Epithelial cell of prostate (primary cell): ENCODE measurements at regions not wholly inside any gene's neighbourhood (a gene's known extent, or its start where the extent isn't known, plus 50 kb on each side); places are given as distances from the start of the nearest gene placed in this dataset.
A peak's percentile ranks its signal among the peaks of the same experiment; 100 is the strongest.

Experiments
- DNase-seq: peaks from one replicate; pipeline ENCODE4 v3.0.0-alpha.2; 2011; ENCODE audit warnings: low read depth, low spot score
- H3K27ac ChIP-seq: fragments of 450-650 bp; 2 replicates; pipeline ENCODE4 v1.5.1; 2017; ENCODE audit warnings: mild to moderate bottlenecking

DNA sequence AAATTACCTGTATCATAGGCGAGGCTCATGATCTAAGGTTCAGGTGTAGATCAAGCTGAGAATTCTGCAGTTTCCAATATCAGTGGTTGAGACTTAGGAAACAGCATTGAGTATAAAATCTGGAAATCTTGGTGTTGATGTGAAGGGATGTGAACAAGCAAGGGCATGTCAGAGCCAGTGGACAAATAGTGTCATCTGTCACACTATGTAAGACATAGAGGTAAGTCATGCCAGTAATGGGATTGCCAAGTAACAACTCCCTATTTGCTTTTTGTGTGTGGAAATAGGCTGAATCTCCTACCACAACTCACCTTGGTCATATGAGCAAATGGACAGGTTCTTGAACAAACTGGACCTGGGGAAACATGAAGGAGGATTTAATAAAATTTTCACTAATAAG lies 334.5 kb upstream of the EMCN start:
- H3K27ac ChIP-seq, result no peak overlapping the region
- no peak for DNase-seq

DNA sequence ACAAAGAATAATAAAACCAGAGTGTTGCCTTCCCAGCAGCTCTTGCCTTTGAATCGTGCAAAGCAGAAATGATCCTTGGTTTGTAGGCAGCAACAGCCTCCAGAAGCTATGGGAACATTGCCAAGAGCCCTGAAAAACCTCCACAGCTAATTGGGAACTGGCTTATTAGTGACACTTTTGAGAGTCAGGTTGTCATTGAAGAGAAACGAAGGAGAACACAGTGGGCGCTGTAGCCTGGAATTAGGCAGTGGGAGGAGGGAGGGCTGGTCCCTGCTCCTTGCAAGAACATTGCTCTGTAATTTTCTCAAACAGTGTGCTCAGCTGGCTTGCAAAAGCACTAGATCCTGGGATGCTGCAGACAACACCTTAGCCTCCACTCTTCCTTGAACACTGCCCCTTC lies 331.5 kb upstream of the EMCN start:
- no peak overlapping the region for H3K27ac ChIP-seq
- no peak for DNase-seq

DNA sequence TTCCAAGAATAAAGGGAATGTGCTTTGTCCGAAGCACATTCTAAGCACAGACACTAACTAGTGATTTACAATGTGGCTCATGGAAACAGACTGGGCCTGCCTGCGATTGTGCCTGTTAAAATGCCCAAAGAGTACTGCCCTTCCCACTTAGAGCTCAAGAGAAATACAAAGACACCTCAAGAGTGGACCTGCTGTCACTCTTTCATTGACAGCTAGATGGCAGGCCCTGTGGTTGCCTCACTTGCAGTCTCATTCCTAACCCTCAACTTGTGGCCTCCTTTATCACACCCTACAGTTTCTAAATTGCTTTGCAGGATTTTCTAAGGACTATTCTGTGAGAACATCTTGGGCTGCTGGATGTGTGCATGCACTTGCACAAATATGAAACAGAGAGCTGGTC lies 331.0 kb upstream of the EMCN start:
- H3K27ac ChIP-seq, result no peak overlapping the region
- DNase-seq, result no peak

DNA sequence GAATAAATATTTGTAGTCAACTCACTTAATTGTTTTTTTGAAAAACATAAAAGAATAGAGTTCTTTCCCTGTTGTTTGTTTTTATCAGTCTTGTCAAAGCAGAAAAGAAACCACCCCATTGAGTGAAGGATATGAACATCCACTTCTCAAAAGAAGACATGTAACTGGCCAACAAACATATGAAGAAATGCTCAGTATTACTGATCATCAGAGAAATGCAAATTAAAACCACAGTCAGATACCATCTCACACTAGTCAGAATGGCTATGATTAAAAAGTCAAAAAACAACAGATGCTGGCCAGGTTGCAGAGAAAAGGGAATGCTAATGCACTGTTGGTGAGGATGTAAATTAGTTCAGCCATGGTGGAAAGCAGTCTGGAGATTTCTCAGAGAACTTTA lies 326.1 kb upstream of the EMCN start:
- H3K27ac ChIP-seq, result no peak overlapping the region
- no peak for DNase-seq

DNA sequence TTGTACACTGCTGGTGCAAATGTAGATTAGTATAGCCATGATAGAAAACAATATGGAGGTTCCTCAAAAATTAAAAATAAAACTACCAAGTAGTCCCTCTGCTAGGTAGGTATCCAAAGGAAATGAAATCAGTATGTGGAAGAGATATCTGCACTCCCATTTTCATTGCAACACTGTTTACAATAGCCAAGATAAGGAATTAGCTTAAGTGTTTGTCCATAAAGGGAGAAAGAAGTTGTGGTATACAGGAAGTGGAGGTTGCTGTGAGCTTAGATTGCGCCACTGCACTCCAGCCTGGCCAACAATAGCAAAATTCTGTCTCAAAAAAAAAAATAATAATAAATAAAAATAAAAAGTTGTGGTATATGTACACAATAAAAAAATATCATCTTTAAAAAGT lies 325.0 kb upstream of the EMCN start:
- no peak for DNase-seq
- no peak overlapping the region for H3K27ac ChIP-seq

DNA sequence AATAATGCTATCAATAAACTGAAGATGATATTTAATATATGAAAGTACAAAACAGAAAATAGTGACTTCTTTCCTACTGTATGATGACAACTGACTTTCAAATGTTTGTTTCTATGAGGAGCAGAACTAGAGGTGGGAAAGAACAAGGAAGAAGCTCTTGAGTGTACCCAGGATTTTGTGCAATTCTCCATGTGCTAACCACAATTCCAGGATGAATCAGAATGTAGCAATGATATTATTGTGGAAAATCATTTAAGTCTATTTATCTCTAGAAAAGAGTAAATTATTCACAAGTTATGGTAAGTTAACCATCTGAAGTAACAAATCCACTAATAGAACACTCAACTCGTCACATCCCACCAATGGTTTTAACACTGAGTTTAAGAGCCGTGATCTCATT lies 324.1 kb upstream of the EMCN start:
- no peak overlapping the region for H3K27ac ChIP-seq
- no peak for DNase-seq

DNA sequence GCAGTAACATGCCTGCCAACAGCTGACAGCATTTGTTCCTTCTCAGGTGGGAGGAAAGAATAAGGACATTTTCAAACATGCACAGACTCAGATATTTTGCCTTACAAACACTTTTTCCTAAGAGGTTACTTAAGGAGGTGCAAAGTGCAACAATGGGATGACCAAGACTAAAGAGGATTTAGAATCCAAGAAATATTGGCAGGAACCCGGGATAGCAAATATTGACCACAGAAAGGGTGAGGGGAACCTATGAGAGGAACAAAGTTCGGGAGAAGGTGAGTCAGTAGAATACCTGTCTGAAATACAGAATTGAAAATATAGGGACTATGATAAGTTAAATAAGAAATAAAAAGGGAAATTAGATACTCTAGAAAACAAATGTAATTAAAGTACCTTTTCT lies 321.9 kb upstream of the EMCN start:
- H3K27ac ChIP-seq, result no peak overlapping the region
- no peak for DNase-seq

DNA sequence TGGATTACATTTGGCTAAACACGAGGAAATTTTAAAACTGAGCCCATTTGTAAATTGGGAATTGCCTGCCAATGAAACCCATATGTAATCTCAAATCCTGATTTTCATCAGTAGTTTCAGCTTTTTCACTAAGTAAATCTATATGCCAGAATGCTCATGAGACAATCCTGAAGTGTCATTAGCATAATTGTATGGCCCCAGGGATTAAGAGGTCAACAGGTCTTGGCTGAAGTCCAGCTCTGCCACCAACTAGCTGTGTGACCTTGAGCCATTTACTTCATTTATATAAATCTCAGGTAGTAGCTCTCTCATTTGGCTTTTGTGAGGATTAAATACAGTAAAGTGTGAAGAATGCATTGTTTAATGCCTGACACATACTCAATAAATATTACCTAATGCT lies 320.5 kb upstream of the EMCN start:
- DNase-seq, result no peak
- no peak overlapping the region for H3K27ac ChIP-seq

DNA sequence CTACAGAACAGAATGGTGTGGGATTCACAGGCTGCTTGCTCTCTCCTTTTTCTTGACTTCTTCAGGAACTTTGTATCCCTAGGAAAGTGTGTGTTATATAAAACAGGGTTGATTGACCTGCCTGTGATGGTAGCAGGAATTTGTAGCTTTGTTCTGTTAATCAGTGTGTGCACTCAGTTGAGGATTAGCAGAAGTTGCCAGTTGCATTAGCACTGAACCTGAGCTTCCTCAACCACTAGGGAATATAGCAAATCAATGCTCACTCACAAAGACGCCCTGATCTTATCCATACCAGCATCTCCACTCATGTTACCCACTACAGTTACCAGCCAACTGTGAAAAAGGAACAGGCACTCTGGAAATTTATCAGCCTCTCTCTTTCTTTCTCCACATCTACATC lies 319.1 kb upstream of the EMCN start:
- H3K27ac ChIP-seq, result no peak overlapping the region
- no peak for DNase-seq

DNA sequence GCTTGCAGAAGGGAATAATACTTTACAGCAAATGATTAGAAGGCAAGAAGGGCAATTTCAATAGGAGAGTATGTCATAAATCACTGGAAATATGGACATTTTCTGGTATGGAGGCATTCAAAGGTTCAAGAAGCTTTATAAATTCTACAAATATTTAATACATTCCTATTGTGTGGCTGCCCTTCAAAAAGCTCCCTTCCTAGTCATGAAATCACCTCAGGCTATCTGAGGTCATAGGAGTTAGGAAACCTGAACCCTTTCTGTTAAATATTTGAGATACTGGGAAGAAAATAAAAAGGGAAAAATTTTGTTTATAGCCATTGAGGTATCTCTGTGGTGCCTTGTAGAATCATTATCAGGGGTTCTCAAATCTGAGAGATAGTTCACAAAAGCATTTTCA lies 316.8 kb upstream of the EMCN start:
- no peak overlapping the region for H3K27ac ChIP-seq
- no peak for DNase-seq

DNA sequence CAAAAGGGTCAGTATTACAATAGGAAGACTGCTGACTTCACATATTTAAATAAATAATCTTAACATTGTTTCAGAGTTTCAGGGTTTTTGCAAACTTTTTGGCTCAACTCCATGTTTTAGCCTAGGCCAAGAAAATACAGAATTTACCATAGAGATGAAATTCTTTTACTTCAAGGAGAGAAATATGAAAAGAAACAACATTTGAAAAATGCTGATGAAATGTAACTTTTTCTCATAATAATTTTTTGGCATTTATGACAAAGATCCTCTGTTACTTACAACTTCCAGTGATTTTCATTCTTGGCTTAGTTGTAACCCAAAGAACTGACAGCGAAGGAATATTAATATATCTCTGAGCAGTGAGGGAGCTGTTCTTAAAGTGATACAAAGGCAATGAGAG lies 316.1 kb upstream of the EMCN start:
- H3K27ac ChIP-seq, result no peak overlapping the region

DNA sequence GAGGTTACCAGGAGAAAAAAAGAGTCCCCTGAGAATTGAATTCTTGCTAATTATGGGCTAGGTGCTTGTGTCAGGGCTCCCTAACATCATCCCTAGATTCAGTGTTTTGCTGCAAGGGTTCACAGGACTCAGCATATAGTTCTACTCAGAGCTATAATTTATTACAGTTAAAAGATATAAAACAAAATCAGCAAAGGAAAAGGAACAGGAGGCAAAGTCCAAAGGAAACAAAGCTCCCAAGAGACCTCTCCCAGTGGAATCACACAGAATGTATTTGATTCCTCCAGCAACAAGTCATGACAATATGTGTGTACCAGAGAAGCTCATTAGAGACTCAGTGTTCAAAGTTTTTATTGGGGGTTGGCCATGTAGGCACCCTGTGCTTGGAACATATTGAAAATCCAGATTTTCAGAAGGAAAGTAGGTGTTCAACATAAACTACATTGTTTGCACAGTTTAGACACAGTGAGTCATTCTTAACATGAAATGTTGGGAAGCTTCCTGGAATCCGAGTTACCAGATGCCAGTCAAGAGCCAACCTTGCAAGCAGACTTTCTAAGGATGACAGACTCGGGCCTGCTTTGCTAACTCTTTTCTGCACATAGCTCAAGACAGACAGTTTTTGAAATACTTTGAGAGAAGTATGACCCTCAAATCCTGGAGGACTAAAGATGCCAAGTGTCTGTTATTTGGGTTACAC lies 311.3 kb upstream of the EMCN start:
- no peak for DNase-seq
- H3K27ac ChIP-seq, result no peak overlapping the region

More for the DNA sequence above, 316.1 kb upstream of the EMCN start:
- DNase-seq, result no peak

DNA sequence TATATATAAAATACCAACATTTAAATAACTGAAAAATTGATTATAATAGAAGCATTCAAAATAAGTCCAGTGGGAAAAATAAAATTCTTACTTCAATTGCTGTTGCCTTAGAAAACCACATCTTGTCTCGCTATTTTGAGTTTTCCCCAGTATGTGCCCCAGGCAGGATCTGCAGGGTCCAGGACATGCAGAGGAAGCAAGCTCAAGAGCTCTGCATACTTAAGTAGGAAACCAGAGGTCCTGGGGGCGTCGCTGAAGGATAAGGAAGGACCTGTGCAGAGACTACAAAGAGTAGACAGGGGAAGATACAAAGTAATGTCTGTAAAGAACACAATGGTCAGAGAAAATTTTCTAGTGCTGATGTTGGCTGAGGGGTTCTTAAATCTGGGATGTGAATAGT lies 310.5 kb upstream of the EMCN start:
- no peak overlapping the region for H3K27ac ChIP-seq
- no peak for DNase-seq

DNA sequence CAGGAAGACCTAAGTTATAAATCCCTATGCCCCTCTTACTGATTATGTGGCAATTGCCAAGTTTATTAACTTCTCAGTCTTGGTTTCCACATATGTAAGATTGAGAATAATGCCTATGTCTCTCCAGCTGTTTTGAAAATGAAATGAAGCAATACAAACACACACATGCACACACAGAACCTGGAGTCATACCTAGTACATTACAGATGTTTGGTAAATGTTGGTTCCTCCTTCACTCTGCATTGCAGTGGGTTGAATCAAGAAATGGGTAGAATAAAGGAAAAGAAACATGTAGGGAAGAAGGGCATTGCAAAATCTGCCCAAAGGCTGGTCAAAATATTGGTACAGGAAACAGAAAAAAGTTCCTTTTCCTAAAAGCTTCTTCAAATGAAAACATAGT lies 309.9 kb upstream of the EMCN start:
- H3K27ac ChIP-seq, result no peak overlapping the region

DNA sequence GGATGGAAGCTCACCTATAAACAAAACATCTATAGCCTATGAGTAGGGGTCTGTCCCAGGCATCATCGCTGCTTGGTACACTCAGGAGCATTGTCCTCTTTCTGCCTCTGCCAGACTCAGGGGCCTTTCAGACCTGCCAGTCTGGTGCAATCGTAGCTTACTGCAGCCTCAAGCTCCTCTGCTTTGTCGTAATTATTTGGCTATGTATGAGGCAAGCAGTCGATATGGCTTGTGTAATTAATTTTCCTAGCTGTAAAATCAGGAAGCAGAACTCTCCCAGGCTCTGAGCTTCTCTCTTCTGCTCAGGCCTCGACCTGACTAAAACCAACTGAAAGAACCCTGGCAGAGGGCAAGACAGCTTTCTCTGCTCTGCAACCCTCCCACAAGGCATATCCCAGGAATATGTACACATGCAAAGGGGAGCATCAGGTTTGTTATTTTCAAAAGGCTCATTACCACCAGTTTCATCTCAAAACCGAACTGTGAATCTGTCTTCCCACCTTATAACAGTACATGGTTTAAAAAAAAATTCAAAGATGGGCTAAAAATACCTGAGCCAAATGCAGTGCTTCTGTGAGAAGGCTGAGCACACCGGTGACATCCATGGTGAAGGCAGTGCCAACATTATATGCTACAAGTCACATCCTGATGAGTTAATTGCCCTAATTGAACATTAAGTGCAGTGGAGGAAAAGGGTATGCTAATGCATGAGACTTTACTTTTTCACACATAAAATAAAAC lies 309.2 kb upstream of the EMCN start:
- no peak overlapping the region for H3K27ac ChIP-seq
- no peak for DNase-seq

More for the DNA sequence above, 309.9 kb upstream of the EMCN start:
- DNase-seq, result no peak

DNA sequence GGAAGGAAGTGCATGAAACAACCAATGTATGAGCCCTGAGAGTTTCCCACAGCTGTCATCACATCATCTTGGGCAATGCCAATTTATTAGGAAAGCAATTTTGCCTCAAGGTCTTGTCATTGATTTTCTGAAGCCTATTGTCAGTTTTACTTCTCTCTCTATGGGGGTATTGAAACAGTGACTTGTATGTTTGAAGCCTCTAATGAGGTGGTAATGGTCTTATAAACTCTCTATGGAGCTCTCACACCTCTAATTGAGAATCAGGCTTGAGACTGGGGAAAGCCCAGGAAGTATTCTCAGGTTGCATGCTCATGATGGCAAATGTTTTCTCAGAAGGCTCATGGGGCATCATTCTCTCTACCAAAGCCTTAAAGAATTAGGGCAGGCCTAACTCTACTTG lies 308.2 kb upstream of the EMCN start:
- DNase-seq, result no peak
- no peak overlapping the region for H3K27ac ChIP-seq

DNA sequence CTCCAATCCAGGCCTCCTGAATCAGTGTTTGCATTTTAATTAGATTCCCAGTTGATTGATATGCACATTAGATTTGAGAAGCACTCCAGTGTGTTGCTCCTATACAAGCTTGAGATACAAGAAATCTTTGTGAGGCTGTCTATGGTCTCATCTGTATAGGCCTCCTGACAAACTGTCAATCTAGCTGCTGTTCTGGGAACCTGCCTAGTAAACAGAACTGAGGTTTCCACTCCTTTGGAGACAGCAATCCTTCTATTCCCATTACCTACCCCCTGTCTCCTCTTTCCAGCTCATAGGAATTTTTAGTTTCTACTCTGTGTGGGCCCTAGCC lies 306.1 kb upstream of the EMCN start:
- no peak for DNase-seq
- H3K27ac ChIP-seq, result peak overlapping the region; percentile 53

DNA sequence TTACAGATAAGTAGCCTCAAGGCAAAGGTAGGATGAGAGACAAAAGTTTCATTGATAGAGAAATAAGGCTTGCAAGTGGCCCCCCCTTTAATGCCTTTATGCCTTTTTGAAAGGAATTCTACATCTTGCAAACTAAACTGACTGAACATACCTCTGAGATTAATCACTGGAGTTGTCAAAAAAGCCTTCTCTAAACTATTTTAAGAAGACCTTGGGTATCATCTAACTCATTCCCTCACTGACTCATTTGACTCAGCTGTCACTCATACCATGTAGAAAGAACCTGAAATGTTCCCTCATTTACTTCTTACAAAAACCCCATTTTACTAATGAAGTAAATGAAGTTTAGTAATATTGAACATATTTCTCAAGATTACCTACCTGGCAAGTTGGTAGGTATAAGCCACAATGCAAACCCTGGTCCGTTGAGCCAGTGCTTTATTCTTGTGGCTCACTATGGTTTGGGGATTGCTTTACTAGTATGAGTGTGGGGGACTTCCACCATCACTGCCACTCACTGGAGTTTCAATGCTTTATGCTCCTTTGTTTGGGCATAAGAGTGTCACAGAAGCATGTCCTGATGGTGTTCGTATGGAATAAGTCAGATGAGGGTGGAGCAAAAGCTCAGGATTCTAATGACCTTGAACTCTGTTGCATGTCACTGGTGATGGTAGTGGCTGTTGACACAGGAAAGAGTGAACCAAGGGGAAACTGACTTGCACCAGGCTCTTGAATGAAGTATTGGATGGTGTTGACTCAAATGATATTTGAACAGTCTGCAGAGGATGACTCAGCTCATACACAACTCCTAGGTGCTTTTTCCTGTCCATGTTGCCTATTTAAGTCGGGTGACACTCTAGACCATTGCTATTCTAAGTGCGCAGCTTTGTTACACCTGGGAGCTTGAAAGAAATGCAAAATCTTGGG lies 305.5 kb upstream of the EMCN start:
- DNase-seq, result peak; percentile 18

DNA sequence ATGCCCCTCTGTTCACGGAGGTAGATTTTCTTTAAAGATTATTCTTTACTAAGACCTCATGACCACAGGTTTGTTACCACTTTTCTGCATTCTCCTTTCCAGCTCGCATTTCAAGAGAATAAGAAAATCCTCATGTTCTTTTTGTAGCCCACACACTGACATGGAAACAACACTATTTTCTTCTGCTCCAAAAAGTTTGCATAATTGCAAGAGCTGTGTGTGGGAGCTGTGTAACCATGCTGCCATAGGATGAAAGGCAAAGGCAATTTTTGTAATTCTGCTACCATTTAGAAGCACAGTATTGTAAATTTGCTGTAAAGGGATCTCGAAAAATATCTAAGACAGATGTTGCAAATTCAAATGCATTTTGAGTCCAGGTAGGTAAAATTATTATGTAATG lies 302.4 kb upstream of the EMCN start:
- DNase-seq, result no peak
- H3K27ac ChIP-seq, result no peak overlapping the region

More for the DNA sequence above, 305.5 kb upstream of the EMCN start:
- H3K27ac ChIP-seq, result peak overlapping the region; percentile 53

DNA sequence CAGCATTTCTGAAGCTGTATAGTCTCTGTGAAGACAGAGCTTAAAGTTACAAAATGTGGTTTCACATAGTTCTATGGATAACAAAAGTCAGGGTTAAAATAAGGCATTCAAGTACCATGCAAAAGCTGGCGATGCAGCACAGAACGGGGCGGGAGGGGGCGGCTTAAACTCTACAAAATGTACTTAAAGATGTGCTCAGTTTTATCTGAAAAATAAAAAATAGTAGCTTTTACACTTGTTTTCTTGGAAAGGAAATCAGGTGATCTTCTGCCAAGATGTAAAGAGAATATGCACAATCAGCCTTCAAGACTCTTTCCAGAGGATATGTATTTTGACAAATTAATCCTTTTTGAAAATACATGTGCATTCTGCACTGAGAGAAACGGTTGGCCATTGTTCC lies 301.7 kb upstream of the EMCN start:
- H3K27ac ChIP-seq, result no peak overlapping the region
- no peak for DNase-seq

DNA sequence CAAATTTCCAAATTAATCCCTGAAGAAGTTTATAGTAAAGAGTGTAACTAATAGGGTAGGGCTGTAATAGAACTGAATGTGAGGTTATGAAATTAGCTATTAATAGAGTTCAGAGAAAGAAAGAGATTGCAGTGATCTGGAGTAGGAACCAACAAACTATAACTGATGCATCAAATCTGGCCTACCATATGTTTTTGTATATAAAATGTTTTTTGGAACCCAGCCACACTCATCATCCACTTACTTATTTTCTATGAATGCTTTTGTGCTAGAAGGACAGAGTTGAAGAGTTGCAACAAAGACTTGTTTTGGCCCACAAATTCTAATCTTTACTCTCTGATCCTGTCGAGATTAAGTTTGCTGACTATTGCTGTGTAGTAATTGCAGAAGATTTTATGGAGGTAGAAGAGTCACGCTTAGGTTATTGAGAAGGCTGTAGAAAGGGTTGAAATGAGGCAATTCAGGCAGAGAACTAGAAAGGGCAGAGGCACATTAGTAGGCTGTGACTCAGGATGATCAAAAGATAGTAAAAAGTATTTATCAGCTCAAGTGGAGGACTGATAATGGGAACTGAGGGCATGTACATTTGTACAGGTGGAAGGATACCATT lies 298.7 kb upstream of the EMCN start:
- no peak overlapping the region for H3K27ac ChIP-seq
- no peak for DNase-seq
